Heart right ventricle (tissue), 16 donors: ENCODE measurements at regions not wholly inside any gene's neighbourhood (a gene's known extent, or its start where the extent isn't known, plus 50 kb on each side); places are given as distances from the start of the nearest gene placed in this dataset.
A peak's percentile ranks its signal among the peaks of the same experiment; 100 is the strongest.

Experiments used
- ATAC-seq, 8 donors: fragments of 200-7000 bp; cut with Tn5 transposase; one replicate each; pipeline ENCODE4 v1.9.1; 2020; ENCODE audit warnings: mild to moderate bottlenecking in 8 of 8, moderate library complexity in 8 of 8, moderate number of reproducible peaks in 1 of 8
- DNase-seq, 2 donors: peaks; one replicate each; pipeline ENCODE4 v3.0.0-alpha.2; 2020
- H3K27ac ChIP-seq, 10 donors: fragments of 200-600 bp; sonication (generic) in 2 of 10; one replicate each; pipeline versions ENCODE4 v1.5.0 to v1.8.0; 2020 to 2022; ENCODE audit warnings: mild to moderate bottlenecking in 3 of 10
- H3K27me3 ChIP-seq, 7 donors: fragments of 200-600 bp; one replicate each; pipeline ENCODE4 v1.8.0; 2021 to 2022; ENCODE audit warnings: mild to moderate bottlenecking in 2 of 7
- H3K36me3 ChIP-seq, 9 donors: fragments of 200-600 bp; sonication (generic) in 1 of 9; one replicate each; pipeline versions ENCODE4 v1.5.0 to v1.8.0; 2020 to 2022; ENCODE audit warnings: mild to moderate bottlenecking in 2 of 9
- H3K4me1 ChIP-seq, 9 donors: fragments of 200-600 bp; sonication (generic) in 1 of 9; one replicate each; pipeline versions ENCODE4 v1.5.0 to v1.8.0; 2020 to 2022; ENCODE audit warnings: mild to moderate bottlenecking in 4 of 9
- H3K4me3 ChIP-seq, 10 donors: fragments of 200-600 bp; sonication (generic) in 2 of 10; one replicate each; pipeline versions ENCODE4 v1.5.0 to v1.8.0; 2020 to 2022; ENCODE audit warnings: mild to moderate bottlenecking in 7 of 10, moderate library complexity in 2 of 10
- H3K9me3 ChIP-seq, 11 donors: fragments of 200-600 bp in 10 of 11; sonication (generic) in 2 of 11; one replicate each; pipeline versions ENCODE4 v1.5.0 to v1.8.0; 2013 to 2022; ENCODE audit warnings: mild to moderate bottlenecking in 2 of 11, control low read depth in 1 of 11, moderate library complexity in 1 of 11
- WGBS, 2 donors: extraction: QIAGEN DNeasy Blood & Tissue Kit; methylation state at CpG; one replicate each; pipeline ENCODE4 v1.1.7; 2013; ENCODE audit warnings: inconsistent platforms in 1 of 2; 5-methylcytosine and 5-hydroxymethylcytosine counted together
- intact Hi-C, 10 donors: fragments of 100-400 bp; cut with DNase I; formaldehyde crosslinking; loops; one replicate each; pipeline versions ENCODE4 v1.11.1 to v1.14.2; 2022
- TF ChIP-seq, protein P1 (sequence below), 9 donors: fragments of 200-600 bp; sonication (generic) in 2 of 9; IDR thresholded peaks; one replicate each; pipeline versions ENCODE4 v1.5.0 to v1.8.0; 2021 to 2022; ENCODE audit warnings: antibody characterized with exemption in 9 of 9, mild to moderate bottlenecking in 5 of 9, moderate library complexity in 1 of 9
- donor health status: Arrhythmogenic right ventricular cardiomyopathy.
- donor health status: ischemic (EF 13 %, LVEDD 7.1; RV severe dilation, severe dysfunction).
- donor health status: healthy with polysubstance abuse.
- donor health status: DM: no; HTN: yes; CAD: no.
- donor health status: DM: no; HTN: no; CAD: no.
- donor health status: ischemic (EF 25% LVEDD 6.9; RV normal size, moderate dysfunction).
- donor health status: ischemic (EF 25% LVEDD 5.7; RV mildly dilated, moderate dysfunction).
- donor health status: healthy.
- donor health status: DM: yes; HTN: yes; CAD: no.
- donor health status: Ischemic cardiomyopathy.
- donor health status: ischemic (EF 35%, LVEDD 5.7; RV mildly dilated, moderate dysfunction).
- donor health status: nonischemic (EF 11% LVEDD 7.7; RV severe dilation, severe dysfunction).
- donor health status: DM: yes; HTN: yes; CAD: no.
- donor health status: PGD.
- donor health status: ischemic (EF 29% LVEDD 5.4; RV normal size, mild dysfunction).
- donor health status: nonischemic (EF 23%, LVEDD 6.1; RV moderate dilation, normal function).

DNA sequence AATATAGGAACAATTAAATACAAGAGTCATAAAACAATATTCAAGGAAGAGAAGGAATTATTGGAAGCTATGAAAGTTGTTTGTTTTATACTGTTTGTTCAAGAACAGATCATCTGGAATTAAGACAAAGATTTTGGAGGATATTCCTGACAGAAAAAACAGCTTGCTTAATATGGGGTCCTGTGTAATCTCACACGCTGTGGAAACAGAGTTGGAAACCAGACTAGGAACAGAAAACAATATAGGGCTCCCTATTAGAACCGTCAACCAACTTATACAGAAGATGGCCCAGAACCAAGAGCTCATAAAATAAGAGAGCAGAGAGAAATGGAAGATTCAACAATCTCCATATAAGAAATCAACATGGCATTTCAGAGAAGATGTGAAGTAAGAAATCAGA is 156.0 kb downstream of the PCDH18 start:
- 56 to 69% methylated on average over 2 of the region's 2 CpGs for whole genome bisulfite sequencing, 2 donors
- no peak for ATAC-seq
- no peaks in the 10 kb centered on the region for H3K27me3 ChIP-seq
- H3K36me3 ChIP-seq = no peaks in the 10 kb centered on the region
- H3K4me1 ChIP-seq = peaks cover 0 to 9% (median 0%) of the 10 kb centered on the region in 9 donors
- TF ChIP-seq, protein P1, sequence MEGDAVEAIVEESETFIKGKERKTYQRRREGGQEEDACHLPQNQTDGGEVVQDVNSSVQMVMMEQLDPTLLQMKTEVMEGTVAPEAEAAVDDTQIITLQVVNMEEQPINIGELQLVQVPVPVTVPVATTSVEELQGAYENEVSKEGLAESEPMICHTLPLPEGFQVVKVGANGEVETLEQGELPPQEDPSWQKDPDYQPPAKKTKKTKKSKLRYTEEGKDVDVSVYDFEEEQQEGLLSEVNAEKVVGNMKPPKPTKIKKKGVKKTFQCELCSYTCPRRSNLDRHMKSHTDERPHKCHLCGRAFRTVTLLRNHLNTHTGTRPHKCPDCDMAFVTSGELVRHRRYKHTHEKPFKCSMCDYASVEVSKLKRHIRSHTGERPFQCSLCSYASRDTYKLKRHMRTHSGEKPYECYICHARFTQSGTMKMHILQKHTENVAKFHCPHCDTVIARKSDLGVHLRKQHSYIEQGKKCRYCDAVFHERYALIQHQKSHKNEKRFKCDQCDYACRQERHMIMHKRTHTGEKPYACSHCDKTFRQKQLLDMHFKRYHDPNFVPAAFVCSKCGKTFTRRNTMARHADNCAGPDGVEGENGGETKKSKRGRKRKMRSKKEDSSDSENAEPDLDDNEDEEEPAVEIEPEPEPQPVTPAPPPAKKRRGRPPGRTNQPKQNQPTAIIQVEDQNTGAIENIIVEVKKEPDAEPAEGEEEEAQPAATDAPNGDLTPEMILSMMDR (IDR thresholded peaks at IDR 0.05) = no peak
- no peak for DNase-seq
- H3K9me3 ChIP-seq = no peaks in the 10 kb centered on the region
- H3K27ac ChIP-seq = no peak overlapping the region
- H3K4me3 ChIP-seq = no peak overlapping the region
- intact Hi-C loops = no loop called here

DNA sequence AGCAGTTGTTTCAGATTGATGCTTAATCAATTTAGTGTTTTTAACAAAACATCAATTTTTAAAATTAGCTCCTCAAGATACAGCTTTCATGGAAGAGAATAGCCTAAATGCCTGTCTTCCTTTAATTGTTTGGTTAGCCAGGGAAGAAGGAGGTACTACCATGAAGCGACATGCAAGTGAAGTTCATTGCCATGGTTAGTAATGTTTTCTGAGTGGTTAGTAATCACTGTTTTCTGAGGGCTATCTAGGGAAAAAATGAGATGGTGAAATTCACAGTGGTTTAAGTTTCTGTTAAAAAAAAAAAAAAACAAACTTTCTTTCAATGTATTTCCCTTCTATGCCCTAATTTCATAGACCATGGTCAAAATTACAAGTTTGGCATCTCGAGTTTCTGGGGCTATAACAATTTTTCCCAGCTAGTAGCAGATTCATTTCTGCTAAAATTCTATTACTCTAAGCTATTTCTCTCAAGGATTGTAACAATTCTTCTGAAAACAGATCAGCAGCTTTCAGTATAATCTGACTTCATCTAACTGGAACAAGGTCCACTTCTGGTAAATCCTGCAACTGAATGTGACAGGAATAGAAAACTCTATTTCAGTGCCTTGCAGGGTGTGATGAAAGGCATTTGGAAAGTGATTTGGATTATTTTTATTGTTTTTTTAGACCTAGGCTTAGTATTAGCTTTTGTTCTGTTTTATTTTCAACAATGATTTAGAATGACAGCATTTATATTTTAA is 157.0 kb downstream of the PCDH18 start:
- no peaks in the 10 kb centered on the region for H3K36me3 ChIP-seq
- no peaks in the 10 kb centered on the region for H3K27me3 ChIP-seq
- DNase-seq (no peak), ATAC-seq (no peak)
- TF ChIP-seq, protein P1 (IDR thresholded peaks at IDR 0.05) = no peak
- no peaks in the 10 kb centered on the region for H3K9me3 ChIP-seq
- intact Hi-C loops = no loop called here
- peak overlapping the region in 1 of 10 donors; percentile 64 for H3K27ac ChIP-seq
- peaks cover 0 to 9% (median 0%) of the 10 kb centered on the region in 9 donors for H3K4me1 ChIP-seq
- WGBS, 2 donors = 64 to 80% methylated on average over 2 of the region's 2 CpGs
- no peak overlapping the region for H3K4me3 ChIP-seq

DNA sequence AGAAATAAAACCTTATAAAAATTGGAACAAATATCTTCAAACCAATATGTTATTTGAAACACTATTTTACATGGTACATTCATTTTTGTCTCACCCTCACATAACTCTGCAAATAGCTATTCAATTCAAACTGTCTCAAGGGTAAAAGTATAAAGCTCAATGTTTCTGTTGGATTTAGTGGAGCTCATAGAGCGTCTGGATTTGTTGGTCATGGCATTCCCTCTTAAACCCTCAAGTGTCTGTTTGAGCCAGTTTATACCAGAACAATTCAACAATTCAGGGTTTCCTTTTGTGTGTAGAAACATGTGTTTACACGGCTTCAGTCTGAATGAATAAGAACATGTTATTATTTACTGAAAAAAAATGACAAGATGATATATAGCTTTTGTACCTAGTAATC is 161.6 kb downstream of the PCDH18 start:
- Histone ChIP-seq H3K36me3 (no peaks in the 10 kb centered on the region), H3K4me3 (no peak overlapping the region), H3K27ac (no peak overlapping the region), H3K27me3 (no peaks in the 10 kb centered on the region), H3K9me3 (no peaks in the 10 kb centered on the region), H3K4me1 (peaks cover 0 to 9% (median 0%) of the 10 kb centered on the region in 9 donors)
- ATAC-seq (no peak), DNase-seq (no peak)
- 82 to 89% methylated on average over 2 of the region's 2 CpGs for WGBS, 2 donors
- intact Hi-C loops = no loop called here
- TF ChIP-seq, protein P1 (IDR thresholded peaks at IDR 0.05) = no peak

DNA sequence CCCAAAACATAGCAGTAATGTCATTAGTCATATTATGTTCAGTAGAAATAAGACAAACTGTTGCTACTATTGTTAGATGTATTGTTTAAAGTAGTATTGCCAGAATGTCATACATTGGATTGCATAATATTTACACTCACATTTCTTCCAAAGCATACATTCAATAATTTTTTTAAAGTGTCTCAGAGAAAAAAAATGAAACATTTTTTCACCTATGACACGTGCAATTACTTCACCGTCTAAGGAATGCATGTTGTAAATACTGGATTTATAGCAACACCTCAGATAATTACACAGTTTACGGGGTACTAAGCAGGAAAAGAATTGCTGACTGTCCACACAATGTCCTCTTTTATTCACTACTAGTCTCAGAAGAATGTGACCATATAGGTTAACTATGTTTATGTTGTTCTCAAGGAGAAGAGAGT is 162.1 kb downstream of the PCDH18 start:
- no peak for DNase-seq
- H3K27ac ChIP-seq = no peak overlapping the region
- intact Hi-C loops = no loop called here

More for the DNA sequence above, 162.1 kb downstream of the PCDH18 start:
- Histone ChIP-seq H3K36me3 (no peaks in the 10 kb centered on the region), H3K9me3 (no peaks in the 10 kb centered on the region), H3K4me3 (no peak overlapping the region), H3K4me1 (peaks cover 0 to 9% (median 0%) of the 10 kb centered on the region in 9 donors), H3K27me3 (no peaks in the 10 kb centered on the region)
- 80 to 83% methylated on average over 3 of the region's 3 CpGs for WGBS, 2 donors
- ATAC-seq = no peak
- TF ChIP-seq, protein P1 (IDR thresholded peaks at IDR 0.05) = no peak
